Hepatocyte (in vitro differentiated cells): ENCODE measurements at regions not wholly inside any gene's neighbourhood (a gene's known extent, or its start where the extent isn't known, plus 50 kb on each side); places are given as distances from the start of the nearest gene placed in this dataset.

Experiments
- DNase-seq: peaks from one replicate; pipeline ENCODE4 v3.0.0-alpha.2; 2016; ENCODE audit warnings: low spot score
- H2AFZ ChIP-seq: fragments of 200-600 bp; sonication (generic); 2 replicates; pipeline ENCODE4 v1.6.0; 2016; ENCODE audit warnings: antibody characterized with exemption, mild to moderate bottlenecking
- H3K27ac ChIP-seq: fragments of 200-600 bp; sonication (generic); 2 replicates; pipeline ENCODE4 v1.5.1; 2016; ENCODE audit warnings: mild to moderate bottlenecking
- H3K27me3 ChIP-seq: fragments of 200-600 bp; sonication (generic); 2 replicates; pipeline ENCODE4 v1.6.1; 2016
- H3K36me3 ChIP-seq: fragments of 200-600 bp; sonication (generic); replicated peaks from 2 replicates; pipeline ENCODE4 v1.5.1; 2016; ENCODE audit warnings: low read depth; ENCODE audit not compliant: insufficient read depth
- H3K4me1 ChIP-seq: fragments of 200-600 bp; sonication (generic); 2 replicates; pipeline ENCODE4 v1.5.1; 2016; ENCODE audit warnings: mild to moderate bottlenecking, moderate library complexity; ENCODE audit not compliant: insufficient read depth
- H3K4me2 ChIP-seq: fragments of 200-600 bp; sonication (generic); 2 replicates; pipeline ENCODE4 v1.6.0; 2016
- H3K4me3 ChIP-seq: fragments of 200-600 bp; sonication (generic); 2 replicates; pipeline ENCODE4 v1.5.1; 2016; ENCODE audit warnings: mild to moderate bottlenecking
- H3K79me2 ChIP-seq: fragments of 200-600 bp; sonication (generic); 2 replicates; pipeline ENCODE4 v1.6.0; 2017; ENCODE audit warnings: mild to moderate bottlenecking
- H3K9me2 ChIP-seq: fragments of 200-600 bp; sonication (generic); replicated peaks from 2 replicates; pipeline ENCODE4 v1.6.0; 2017; ENCODE audit warnings: mild to moderate bottlenecking; ENCODE audit not compliant: insufficient read depth
- H3K9me3 ChIP-seq: fragments of 200-600 bp; sonication (generic); 2 replicates; pipeline ENCODE4 v1.5.1; 2016; ENCODE audit warnings: low read depth, mild to moderate bottlenecking
- H4K20me1 ChIP-seq: fragments of 200-600 bp; sonication (generic); 2 replicates; pipeline ENCODE4 v1.6.0; 2016; ENCODE audit warnings: mild to moderate bottlenecking; ENCODE audit not compliant: insufficient read depth, poor library complexity, severe bottlenecking
- EZH2 ChIP-seq: fragments of 200-600 bp; sonication (generic); IDR thresholded peaks from 2 replicates; pipeline ENCODE4 v1.6.1; 2016; ENCODE audit warnings: antibody characterized with exemption, mild to moderate bottlenecking, borderline replicate concordance
- EZH2phosphoT487 ChIP-seq: fragments of 200-600 bp; sonication (generic); IDR thresholded peaks from one replicate; pipeline ENCODE4 v1.6.1; 2018; ENCODE audit warnings: antibody characterized with exemption, mild to moderate bottlenecking, low read depth, moderate library complexity; ENCODE audit not compliant: unreplicated experiment, severe bottlenecking
- WGBS: methylation state at CpG from one replicate; pipeline ENCODE4 v1.1.6; 2016; ENCODE audit warnings: low lambda C conversion rate; ENCODE audit errors: missing lambda C conversion rate; 5-methylcytosine and 5-hydroxymethylcytosine counted together
- TF ChIP-seq, protein P1 (sequence below): fragments of 200-600 bp; sonication (generic); IDR thresholded peaks from 2 replicates; pipeline ENCODE4 v1.5.1; 2016; ENCODE audit warnings: antibody characterized with exemption, mild to moderate bottlenecking; ENCODE audit not compliant: poor library complexity

DNA sequence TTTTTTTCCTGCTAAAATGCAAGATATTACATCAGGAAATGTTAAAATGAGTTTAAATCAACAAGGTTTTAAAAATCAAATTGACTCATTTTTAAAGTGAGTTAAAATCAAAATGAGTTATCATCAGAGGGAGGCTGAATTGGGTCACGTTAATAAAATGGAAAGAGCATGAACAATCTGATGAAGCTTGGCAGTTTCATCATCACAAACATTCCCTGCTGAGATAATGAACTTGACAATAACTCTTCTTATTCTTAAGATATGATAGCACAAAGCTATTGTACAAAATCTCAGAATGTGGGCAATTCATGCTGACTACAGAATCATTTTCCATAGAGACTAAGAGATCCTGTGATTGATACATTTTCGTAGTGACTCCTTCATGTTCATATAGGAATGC, 1086.7 kb downstream of the STIM2 start:
- Histone ChIP-seq H3K79me2 (no peaks in the 10 kb centered on the region), H3K27ac (no peak overlapping the region), H3K4me3 (no peak overlapping the region), H3K27me3 (no peaks in the 10 kb centered on the region), H3K36me3 (no peaks in the 10 kb centered on the region), H4K20me1 (no peaks in the 10 kb centered on the region), H3K4me2 (no peak overlapping the region), H3K9me3 (no peaks in the 10 kb centered on the region), H2AFZ (no peak overlapping the region), H3K9me2 (no peaks in the 10 kb centered on the region), H3K4me1 (no peaks in the 10 kb centered on the region)
- WGBS: 83% methylated on average over 2 of the region's 2 CpGs
- no peak for TF ChIP-seq EZH2
- TF ChIP-seq, protein P1, sequence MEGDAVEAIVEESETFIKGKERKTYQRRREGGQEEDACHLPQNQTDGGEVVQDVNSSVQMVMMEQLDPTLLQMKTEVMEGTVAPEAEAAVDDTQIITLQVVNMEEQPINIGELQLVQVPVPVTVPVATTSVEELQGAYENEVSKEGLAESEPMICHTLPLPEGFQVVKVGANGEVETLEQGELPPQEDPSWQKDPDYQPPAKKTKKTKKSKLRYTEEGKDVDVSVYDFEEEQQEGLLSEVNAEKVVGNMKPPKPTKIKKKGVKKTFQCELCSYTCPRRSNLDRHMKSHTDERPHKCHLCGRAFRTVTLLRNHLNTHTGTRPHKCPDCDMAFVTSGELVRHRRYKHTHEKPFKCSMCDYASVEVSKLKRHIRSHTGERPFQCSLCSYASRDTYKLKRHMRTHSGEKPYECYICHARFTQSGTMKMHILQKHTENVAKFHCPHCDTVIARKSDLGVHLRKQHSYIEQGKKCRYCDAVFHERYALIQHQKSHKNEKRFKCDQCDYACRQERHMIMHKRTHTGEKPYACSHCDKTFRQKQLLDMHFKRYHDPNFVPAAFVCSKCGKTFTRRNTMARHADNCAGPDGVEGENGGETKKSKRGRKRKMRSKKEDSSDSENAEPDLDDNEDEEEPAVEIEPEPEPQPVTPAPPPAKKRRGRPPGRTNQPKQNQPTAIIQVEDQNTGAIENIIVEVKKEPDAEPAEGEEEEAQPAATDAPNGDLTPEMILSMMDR: no peak
- TF ChIP-seq EZH2phosphoT487: no peak
- no peak for DNase-seq

DNA sequence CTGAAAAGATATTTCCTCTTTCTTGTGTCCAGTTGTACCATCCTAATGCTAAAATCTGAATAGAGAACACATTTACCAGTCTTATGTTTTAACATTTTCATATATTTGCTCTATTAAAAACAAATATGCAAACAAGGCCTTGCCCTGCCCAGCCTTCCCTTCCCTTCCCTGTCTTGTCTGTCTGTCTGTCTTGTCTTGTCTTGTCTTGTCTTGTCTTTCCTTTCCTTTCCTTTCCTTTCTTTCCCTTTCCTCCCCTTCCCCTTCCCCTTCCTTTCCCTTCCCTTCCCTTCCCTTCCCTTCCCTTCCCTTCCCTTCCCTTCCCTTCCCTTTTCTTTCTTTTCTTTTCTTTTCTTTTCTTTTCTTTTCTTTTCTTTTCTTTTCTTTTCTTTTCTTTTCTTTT, 1103.5 kb downstream of the STIM2 start:
- no peak for DNase-seq
- no peak for TF ChIP-seq EZH2phosphoT487
- TF ChIP-seq, protein P1: no peak
- Histone ChIP-seq H3K4me1 (no peaks in the 10 kb centered on the region), H3K4me2 (no peak overlapping the region), H4K20me1 (no peaks in the 10 kb centered on the region), H3K79me2 (no peaks in the 10 kb centered on the region), H3K27me3 (no peaks in the 10 kb centered on the region), H3K9me2 (no peaks in the 10 kb centered on the region), H2AFZ (no peak overlapping the region), H3K4me3 (no peak overlapping the region), H3K27ac (no peak overlapping the region), H3K9me3 (no peaks in the 10 kb centered on the region), H3K36me3 (no peaks in the 10 kb centered on the region)

DNA sequence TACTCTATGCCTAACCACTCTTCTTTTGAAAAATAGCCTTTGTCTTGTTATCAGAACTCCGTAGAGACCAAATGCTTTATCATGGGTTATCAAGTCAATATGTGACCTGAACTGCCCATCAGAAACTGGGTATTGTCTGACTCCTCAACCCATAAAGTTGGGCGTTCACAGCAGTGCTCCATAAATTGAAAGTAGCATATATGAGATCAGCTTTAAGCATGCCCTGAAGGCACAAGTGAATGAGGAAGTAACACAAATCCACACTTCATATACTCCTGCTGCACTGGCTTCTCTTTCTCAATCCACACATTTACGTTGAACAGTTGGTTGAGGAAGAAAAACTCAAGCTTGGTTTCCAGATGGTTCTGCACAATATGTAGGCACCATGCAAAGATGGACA, 1106.0 kb downstream of the STIM2 start:
- no peaks in the 10 kb centered on the region for H3K9me3 ChIP-seq
- no peak overlapping the region for H3K4me3 ChIP-seq
- no peak overlapping the region for H3K27ac ChIP-seq
- H3K27me3 ChIP-seq: no peaks in the 10 kb centered on the region
- H2AFZ ChIP-seq: no peak overlapping the region
- H3K9me2 ChIP-seq: no peaks in the 10 kb centered on the region
- WGBS: 63% methylated on average over 3 of the region's 3 CpGs
- TF ChIP-seq, protein P1: no peak
- no peak for TF ChIP-seq EZH2phosphoT487
- no peak for DNase-seq
- no peak overlapping the region for H3K4me2 ChIP-seq
- H4K20me1 ChIP-seq: no peaks in the 10 kb centered on the region
- H3K36me3 ChIP-seq: no peaks in the 10 kb centered on the region
- H3K79me2 ChIP-seq: no peaks in the 10 kb centered on the region
- H3K4me1 ChIP-seq: no peaks in the 10 kb centered on the region

DNA sequence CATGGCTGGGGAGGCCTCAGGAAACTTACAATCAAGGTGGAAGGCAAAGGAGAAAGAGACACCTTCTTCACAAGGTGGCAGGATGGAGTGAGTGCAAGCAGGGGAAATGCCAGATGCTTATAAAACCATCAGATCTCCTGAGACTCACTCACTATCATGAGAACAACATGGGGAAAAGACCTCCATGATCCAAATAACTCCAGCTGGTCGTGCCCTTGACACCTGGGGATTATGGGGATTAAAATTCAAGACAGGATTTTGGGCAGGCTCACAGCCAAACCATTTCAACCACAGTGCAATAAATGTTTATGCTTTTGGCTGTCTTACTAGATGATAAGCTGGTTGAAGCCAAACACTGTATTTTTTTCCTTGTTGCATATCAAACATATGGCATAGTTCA, 1112.4 kb downstream of the STIM2 start:
- H3K9me2 ChIP-seq: no peaks in the 10 kb centered on the region
- WGBS: 17% methylated on average over 1 of the region's 1 CpG
- no peak overlapping the region for H2AFZ ChIP-seq
- no peak for DNase-seq
- no peaks in the 10 kb centered on the region for H3K9me3 ChIP-seq
- H3K4me2 ChIP-seq: no peak overlapping the region
- no peaks in the 10 kb centered on the region for H4K20me1 ChIP-seq
- H3K4me3 ChIP-seq: no peak overlapping the region
- no peak overlapping the region for H3K27ac ChIP-seq
- H3K79me2 ChIP-seq: no peaks in the 10 kb centered on the region
- no peaks in the 10 kb centered on the region for H3K4me1 ChIP-seq
- TF ChIP-seq, protein P1: no peak
- no peak for TF ChIP-seq EZH2
- TF ChIP-seq EZH2phosphoT487: no peak
- H3K27me3 ChIP-seq: no peaks in the 10 kb centered on the region
- H3K36me3 ChIP-seq: no peaks in the 10 kb centered on the region
